CD4-positive, alpha-beta T cell treated with Interleukin-15 for 1 hour (primary cell): ENCODE measurements at regions not wholly inside any gene's neighbourhood (a gene's known extent, or its start where the extent isn't known, plus 50 kb on each side); places are given as distances from the start of the nearest gene placed in this dataset.
"Not testable (repeated sequence)": the region's sequence is repeated elsewhere in the genome, so short reads cannot be mapped to it uniquely, and the experiment has no call there.

Experiments used
- DNase-seq: peaks from one replicate; pipeline ENCODE4 v3.0.0-alpha.2; 2020

DNA sequence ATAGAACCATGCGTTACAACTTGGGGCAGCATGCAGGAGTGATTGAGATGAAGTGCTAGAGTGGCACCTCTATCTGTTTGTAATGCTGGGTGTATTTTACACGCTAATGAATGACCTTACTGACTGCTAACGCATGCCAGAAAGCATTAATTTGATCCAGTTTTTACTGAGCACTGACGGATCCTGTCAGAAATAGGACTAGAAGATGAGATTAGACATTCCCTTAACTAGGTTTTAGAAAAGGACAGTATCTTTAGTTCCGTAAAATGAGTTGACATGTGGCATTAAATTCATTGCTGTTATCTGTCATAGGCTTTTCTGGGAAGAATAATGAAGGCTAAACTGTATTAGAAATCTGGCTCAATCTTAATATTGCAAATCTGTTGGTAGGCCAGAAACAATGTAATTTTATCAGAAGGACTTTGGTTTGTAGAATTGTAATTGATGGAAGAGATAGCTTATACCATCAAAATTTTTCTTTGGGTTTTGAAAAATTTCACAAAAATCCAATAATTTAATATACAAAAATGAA lies 140.4 kb upstream of the WDFY3 start:
- no peak for DNase-seq

DNA sequence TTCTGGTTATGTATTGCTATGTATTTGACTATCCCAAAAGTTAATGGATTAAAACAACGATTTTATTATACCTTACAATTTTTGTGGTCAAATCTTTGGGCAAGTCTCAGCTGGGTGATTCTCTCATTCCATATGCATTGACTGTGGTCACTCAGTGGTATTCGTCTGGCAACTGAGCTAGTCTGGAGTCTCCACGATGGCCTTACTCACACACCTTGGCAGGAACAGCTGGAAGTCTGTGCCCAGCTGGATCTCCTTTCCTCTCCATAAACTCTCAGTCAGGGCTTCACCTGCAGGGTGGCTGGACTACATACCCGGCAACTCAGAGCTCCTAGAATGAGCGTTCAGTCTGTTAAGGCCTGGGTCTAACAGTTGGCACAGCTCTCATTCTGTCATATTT lies 141.1 kb upstream of the WDFY3 start:
- DNase-seq = no peak

DNA sequence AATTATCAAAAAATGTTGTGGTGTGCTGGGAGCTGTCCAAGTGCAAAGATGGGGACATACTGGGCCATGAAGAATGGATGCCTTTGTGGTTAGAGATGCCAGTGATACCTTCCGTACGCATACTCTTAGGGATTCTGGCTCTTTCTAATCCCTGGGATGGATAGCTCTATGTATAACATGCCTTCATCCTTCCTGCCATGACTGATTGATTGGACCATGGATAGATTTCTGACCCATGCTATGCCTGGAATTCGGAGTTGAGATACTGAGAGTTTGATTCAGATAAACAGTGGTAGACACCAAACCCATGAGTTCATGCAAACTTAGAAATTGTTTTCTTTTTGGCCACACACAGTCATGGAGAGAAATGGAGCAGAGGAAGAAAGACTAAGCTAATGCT lies 147.2 kb upstream of the WDFY3 start:
- DNase-seq = no peak

DNA sequence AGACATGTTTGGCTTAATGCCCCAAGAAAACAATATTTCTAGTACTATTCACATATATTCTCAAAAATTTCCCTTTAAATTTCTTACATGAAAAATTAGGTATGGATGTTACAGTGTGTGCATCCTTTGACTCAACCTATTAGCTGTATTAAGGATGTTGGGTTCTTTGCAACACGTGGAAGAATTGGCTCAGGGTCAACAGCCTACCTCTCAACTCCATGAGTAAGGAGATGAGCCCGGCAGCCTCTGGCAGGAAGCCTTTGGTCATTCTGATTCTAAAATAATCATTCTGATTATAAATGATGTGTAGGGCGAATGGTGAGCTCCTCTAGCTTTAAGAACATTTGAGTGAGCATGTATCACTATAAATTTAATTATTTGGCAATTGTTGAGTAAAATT lies 148.0 kb upstream of the WDFY3 start:
- DNase-seq = no peak

DNA sequence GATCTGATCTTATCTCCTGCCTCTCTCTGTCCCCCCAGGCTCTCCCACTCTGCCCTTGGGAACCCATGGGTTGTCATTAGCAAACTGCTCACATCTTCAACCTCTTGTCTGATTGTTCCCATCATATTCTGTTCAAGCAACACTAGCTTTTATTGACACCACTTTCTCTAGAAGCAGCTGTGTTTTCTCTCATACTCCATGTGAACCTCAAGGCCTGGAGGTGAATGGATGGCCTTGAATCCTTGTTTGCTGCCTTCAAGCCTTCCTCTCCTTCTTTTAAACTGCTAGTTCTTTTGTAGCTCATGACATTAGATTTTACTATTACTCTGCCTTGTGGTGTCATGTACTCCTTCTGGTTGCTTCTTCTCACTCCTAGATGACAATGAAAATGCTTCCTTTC lies 149.5 kb upstream of the WDFY3 start:
- no peak for DNase-seq

DNA sequence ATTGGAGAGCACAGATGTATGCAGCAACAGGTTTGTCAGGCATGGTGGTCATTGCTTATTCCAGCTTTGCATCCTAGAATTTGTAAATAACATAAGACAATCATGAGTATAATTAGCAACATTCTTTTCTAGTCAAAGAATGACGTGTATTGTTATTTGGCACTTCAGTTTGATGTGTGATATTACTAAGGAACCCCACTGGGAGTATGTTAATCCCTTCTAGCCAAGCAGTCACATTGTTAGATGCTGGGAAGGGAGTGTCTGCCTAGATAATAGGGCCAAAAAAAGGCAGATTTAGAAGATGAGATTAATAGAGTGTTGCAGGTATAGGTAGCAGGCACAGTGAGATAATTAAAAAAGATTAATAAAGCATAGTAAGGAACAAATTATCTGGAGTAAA lies 159.2 kb upstream of the WDFY3 start:
- DNase-seq = no peak

DNA sequence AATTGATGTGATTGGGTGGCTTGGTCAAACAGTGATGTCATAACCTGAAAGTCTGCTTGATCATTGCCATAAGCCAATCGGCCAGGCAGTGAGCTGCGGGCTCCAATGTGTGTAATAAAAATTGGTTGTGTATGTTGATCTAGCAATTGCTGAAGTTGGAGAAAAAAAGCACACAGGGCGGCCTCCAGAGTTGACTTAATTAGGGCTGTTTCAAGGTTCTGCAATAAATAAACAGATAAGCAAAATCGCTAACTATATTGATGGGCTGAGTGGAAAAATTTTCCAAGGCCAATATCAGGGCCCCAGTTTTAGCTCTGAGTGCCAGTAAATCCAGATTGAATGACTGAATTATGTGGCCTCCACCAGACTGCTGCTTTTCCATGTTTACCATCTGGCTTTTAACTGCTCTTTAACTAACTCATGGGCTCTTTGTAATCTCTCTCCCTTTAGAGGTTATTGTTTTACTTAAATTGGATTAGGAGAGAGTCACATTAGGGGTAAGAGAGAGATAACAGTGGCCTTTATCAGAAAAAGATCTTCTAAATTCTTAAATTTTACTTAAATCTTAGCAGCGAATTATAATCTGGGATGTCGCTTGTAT lies 160.6 kb upstream of the WDFY3 start:
- DNase-seq = no peak

DNA sequence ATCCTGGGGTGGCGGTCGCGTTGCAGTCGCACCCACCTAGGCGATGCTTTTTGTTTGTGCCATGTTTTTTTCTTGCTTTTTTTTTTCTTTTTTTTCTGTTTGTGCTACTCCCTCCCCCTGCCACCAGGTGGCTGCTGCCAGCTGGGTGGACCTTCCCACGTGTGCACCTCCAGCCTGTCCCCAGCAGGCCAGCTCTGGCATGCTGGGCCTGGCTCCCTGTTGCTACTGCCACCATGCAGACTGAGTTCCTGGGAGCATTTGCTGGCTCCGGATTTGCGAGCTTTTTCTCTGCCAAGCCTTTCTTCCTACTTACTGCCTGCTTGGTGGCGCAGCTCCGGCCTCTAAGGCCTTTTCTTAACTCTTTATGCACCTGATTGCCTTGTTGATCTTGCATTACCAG lies 161.2 kb upstream of the WDFY3 start:
- no peak for DNase-seq

DNA sequence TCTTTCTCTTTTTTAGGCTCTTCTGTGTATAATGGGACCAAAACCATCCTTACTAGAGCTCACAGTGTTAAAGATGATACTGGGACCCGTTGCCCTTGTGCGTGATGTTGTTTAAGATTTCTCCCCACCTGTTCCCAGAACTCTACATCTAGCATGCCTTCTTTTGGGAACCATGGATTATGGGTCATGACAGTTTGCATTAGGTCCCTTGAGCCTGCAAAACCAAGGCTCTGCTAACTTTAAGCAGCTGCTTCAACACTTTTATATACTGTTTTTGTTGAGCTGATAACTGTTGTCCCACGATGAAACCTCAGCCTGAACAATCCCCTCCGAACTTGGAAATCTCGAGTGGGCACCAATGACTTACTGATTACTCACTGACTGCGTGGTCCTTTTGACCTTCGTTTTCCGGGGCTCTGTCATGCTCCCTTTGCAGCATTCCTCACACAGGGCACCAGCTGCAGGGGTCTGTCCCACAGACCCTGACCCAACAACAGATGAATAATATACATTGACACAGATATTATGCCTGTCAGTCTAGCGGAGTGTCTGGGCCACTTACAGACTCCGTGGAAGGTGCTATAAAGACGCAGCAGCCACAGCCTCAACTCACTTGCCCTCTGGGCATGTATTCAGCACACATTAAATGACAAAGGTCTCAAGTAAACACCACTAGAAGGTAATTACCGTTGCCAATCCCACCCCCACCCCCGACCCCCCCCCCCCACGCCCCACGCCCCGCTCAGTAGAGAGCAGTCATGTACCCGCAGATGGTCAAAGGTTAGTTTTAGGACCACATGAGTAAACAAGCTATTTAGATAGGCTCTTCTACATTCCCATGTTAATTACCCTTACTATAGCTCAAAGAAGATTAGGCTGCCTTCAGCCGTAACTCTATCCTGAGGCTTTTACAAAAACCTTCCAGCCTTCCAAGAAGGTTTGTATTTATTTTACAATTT lies 162.0 kb upstream of the WDFY3 start:
- no peak for DNase-seq

DNA sequence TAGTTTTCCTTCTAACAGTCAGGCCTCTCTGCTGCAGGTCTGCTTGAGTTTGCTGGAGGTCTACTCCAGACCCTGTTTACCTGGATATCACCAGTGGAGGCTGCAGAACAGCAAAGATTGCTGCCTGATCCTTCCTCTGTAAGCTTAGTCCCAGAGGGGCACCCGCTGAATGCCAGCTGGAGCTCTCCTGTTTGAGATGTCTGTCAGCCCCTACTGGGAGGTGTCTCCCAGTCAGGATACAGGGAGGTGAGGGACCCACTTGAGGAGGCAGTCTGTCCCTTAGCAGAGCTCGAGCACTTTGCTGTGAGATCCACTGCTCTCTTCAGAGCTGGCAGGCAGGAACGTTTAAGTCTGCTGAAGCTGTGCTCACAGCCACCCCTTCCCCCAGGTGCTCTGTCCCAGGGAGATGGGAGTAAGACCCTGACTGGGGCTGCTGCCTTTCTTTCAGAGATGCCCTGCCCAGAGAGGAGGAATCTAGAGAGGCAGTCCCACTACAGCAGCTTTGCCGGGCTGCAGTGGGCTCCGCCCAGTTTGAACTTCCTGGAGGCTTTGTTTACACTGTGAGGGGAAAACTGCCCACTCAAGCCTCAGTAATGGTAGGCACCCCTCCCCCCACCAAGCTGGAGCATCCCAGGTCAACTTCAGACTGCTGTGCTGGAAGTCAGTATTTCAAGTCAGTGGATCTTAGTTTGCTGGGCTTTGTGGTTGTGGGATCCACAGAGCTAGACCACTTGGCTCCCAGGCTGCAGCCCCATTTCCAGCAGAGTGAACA lies 163.1 kb upstream of the WDFY3 start:
- DNase-seq = not testable (repeated sequence)

DNA sequence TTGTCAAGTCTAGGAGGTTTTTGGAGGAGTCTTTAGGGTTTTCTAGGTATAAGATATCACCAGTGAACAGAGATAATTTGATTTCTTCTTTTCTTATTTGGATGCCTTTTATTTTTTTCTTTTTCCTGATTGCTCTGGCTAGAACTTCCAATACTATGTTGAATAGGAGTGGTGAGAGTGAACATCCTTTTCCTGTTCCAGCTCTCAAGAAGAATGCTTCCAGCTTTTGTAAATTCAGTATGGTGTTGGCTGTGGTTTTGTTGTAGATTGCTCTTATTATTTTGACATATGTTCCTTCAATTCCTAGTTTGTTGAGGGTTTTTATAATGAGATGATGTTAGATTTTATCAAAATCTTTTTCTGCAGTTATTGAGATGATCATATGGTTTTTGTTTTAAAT lies 165.6 kb upstream of the WDFY3 start:
- DNase-seq = no peak

DNA sequence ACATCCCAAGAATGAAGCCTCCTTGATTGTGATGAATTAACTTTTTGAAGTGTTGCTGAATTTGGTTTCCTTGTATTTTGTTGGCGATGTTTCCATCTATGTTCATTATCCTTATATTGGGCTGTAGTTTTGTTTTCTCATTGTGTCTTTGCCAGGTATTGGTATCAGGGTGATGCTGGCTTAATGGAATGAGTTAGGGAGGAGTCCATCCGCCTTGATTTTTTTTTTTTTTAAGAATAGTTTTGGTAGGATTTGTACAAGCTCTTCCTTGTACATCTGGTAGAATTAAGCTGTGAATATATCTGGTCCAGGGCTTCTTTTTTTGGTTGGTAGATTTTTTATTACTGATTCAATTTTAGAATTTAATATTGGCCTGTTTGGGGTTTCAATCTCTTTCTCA lies 166.1 kb upstream of the WDFY3 start:
- DNase-seq = no peak

DNA sequence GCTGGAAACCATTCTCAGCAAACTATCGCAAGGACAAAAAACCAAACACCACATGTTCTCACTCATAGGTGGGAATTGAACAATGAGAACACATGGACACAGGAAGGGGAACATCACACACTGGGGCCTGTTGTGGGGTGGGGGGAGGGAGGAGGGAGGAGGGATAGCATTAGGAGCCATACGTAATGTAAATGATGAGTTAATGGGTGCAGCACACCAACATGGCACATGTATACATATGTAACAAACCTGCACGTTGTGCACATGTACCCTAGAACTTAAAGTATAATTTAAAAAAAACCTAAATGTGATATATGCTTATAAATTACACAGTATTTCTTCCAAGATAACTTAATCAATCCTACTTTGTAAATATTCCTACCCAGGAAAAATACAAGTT lies 173.3 kb upstream of the WDFY3 start:
- DNase-seq = not testable (repeated sequence)

DNA sequence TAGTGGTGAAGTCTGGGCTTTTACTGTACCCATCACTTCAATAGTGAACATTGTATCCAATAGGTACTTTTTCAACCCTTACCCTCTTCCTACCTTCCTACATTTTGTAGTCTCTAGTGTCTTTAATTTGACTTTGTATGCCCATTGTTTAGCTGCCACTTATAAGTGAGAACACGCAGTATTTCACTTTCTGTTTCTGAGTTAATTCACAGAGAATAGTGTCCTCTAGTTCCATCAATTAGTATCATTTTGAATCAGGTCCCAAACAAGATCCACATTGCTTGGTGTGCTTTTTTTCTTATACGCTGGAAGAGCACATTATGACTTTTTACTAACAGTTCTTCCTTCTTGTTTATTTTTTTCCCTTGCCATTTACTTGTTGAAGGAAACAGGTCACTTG lies 176.0 kb upstream of the WDFY3 start:
- no peak for DNase-seq

DNA sequence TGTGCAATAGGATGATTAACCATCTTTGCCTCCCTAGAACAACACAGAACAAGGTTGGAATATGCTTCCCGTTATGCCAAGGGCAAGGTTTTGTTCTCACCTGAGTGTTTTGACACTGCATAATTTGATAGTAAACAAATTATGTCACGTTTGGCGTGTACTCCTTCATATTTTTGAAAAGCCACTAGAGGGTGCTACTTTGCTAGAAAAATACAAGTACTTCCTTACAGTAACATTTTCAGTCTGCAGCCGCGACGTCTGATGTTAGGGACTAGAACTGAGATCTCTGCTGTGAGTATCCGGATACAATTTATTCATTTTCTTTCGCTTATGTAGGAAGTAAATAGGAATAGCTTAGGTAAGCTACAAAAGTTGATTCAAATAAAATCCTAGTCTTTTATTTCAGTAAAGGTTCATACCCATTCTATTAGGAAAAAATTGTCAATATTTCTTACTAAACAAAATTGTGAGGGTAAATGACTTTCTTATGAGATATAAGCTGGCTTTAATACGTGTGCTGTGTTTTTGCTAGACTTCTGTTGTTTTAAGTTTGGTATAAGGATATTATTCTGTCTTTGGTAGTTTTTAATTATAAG lies 181.1 kb upstream of the WDFY3 start:
- no peak for DNase-seq

DNA sequence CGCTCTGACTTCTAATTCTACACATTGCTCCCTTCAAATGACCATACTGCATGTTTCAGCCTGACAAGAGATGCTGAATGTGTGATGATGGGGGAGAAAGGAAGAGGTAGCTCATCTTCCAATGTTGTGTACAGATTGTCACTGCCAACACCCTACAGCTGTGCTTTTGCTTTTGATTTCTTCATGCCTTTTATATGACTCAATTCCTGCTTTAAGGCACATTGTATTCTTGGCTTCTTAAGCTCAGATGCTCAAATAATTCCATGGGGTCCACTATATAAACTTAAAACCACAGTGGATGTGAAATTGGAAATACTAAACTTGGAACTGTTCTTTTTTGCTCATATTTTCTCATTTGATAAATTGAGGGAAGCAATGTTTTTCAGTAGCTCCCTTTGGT lies 183.2 kb upstream of the WDFY3 start:
- DNase-seq = no peak

DNA sequence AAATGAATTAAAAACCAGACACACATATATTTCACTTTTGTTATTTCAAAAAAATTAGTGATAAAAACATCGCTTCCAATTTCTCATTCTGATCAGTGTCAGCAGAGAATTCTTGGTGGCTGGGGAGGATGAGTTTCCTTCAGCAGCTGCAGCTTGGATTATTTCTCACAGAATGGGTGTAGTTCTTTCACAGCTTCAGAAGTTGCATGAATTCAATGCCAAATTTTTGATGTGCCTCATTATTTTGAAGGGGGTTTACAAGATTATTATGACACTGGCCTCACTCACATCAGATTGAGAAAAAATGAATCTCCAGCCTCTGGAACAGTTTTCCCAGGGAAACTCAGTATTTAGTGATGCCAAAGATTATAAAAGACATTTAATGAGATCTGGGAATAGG lies 184.9 kb upstream of the WDFY3 start:
- no peak for DNase-seq

DNA sequence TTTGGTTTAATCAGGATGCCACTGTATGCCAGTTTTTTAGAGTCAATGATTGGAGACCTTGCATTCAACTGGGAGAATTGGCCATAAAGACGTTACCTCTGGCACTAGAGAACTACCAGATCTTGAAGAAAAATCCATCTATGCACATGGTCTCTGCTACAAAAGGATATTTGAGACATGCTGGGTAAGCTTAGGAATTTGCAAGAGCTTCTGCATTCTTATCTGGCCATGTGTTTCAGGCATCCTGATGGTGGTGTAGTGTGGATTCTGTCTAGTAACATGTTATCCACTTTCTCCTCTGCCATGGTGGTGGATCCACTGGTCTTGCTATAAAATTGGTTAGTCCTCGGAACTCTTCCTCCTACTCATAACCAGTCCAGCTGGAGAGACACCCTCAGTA lies 185.3 kb upstream of the WDFY3 start:
- no peak for DNase-seq

DNA sequence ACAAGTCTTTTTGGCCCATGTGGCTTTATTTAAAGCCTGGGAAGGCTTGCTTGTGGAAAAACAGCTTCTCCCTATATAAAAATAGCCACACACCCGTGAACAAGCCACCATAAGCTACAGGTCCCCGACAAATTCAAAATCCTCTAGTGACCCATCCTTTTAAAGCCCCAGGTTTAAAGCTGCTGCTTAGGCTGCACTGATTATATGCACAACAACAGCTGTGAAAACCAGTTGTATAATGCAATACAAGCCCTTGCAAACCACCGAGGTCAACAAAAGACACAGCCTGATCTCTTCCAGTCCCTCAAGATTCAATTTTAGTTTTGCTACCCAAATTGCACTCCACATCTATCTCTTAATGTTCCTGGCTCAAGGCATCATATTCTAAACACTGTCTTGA lies 186.0 kb upstream of the WDFY3 start:
- no peak for DNase-seq

DNA sequence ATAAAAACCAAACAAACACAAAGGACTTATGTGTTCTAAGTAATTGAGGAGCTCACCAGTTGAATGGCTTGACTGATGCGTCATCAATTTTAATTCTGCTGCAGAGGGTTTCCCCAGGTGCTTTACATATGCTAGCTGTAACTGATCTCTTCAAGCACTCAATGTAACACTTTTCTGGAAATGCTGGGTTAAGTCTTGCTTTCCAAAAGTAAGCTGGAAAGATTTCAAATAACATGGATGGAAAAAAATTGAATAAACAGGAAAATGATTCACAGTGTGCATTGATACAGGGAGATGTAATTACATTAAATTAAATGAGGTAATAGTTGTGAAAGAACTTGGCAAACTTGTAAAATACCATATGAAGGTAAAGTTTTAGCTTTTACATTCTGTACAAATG lies 186.7 kb upstream of the WDFY3 start:
- DNase-seq = no peak

DNA sequence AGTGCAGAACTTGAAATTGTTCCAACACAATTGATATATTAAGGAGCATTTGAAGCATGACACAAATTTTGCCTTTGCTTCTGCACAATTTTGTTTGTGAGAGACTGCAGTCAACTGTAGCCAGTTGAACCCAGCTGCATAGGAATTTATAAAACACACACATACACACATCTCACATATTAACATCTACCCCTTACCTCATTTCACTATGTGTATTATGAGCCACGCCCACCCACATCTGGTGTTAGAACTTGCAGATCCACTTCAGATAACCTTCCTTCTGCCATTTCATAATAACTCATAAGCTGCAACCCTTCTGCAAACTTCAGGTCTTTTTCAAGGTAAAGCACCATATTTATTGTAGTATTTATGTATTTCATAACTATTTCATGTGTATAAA lies 188.1 kb upstream of the WDFY3 start:
- DNase-seq = no peak

DNA sequence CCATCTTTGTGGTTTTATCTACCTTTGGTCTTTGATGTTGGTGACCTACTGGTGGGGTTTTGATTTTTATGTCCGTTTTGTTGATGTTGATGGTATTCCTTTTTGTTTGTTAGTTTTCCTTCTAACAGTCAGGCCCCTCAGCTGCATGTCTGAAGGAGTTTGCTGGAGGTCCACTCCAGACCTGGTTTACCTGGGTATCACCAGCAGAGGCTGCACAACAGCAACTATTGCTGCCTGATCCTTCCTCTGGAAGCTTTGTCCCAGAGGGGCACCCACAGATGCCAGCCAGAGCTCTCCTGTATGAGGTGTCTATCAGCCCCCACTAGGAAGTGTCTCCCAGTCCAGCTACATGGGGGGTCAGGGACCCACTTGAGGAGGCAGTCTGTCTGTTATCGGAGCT lies 199.3 kb upstream of the WDFY3 start:
- no peak for DNase-seq

DNA sequence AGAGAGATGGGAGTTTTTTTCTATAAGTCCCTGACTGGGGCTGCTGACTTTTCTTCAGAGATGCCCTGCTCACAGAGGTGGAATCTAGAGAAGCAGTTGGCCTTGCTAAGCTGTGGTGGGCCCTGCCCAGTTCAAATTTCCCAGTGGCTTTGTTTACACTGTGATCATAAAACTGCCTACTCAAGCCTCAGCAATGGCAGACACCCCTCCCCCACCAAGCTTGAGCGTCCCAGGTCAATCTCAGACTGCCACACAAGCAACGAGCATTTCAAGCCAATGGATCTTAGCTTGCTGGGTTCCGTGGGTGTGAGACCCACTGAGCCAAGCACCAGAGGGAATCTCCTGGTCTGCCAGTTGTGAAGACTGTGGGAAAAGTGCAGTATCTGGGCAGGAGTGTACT lies 199.8 kb upstream of the WDFY3 start:
- DNase-seq = no peak
